ENCODE measurements at regions not wholly inside any gene's neighbourhood (a gene's known extent, or its start where the extent isn't known, plus 50 kb on each side); places are given as distances from the start of the nearest gene placed in this dataset.

DNA sequence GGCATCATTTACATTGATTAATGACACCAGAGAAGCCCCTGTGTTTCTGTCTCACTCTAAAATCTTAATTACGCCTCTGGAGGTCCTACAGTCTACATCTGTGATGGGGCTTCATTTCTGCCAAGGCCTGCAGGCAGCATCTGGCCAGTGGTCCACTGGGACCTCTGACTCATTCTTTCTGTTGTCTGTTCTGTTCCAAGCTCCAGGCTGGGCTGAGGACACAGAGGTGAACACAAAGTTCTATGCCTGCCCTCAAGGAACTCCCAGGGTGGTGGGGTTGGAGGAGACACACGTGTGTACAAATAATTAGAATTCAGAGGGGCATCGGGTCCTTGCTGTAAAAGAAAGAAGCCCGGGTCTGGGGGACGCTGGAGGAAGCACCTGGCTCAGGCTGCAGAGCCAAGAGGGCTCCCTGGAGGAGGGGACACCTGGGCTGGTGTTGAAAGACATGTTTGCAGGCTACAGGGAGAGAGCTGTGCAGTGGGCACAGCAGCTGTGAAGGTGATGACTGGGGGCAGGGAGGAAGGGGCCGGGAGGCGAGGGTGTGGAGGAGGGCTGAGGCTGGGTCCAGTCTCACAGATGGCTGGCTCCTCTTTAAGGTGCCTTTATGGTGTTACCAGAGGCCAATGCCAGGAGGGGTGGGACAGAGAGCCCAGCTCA lies 103.3 kb upstream of the PRR23E start:
- no peaks in the 10 kb centered on the region for H3K79me2 ChIP-seq (ENCODE audit: insufficient read depth, low read length)
- no peak overlapping the region for H3K9ac ChIP-seq (ENCODE audit: low read length)
- Mint-ChIP-seq H3K27me3 (ENCODE audit: low read depth, unreplicated experiment) (peaks cover 29% of the 10 kb centered on the region), H3K27ac (ENCODE audit: unreplicated experiment) (no peak overlapping the region), H3K9me3 (ENCODE audit: unreplicated experiment) (peaks cover 5% of the 10 kb centered on the region), H3K4me1 (ENCODE audit: low read depth, unreplicated experiment) (no peaks in the 10 kb centered on the region), H3K4me3 (ENCODE audit: unreplicated experiment) (no peak overlapping the region), H3K36me3 (ENCODE audit: low read depth, unreplicated experiment) (no peaks in the 10 kb centered on the region)
- DNase-seq (ENCODE audit: low read depth) (no peak), FAIRE-seq (no peak)
- H3K4me2 ChIP-seq (ENCODE audit: low read length): no peak overlapping the region
- no peak overlapping the region for H3K27ac ChIP-seq (ENCODE audit: low read depth, low read length)
- TF ChIP-seq EZH2 (IDR thresholded peaks at IDR 0.05; ENCODE audit: insufficient read depth, low read length): no peak
- TF ChIP-seq CTCF (IDR thresholded peaks at IDR 0.05; ENCODE audit: insufficient read depth, low read depth, low read length): no peak
- no peaks in the 10 kb centered on the region for H4K20me1 ChIP-seq (ENCODE audit: insufficient read depth, low read length)
- H3K4me3 ChIP-seq (ENCODE audit: insufficient read depth, low read depth, low read length): no peak overlapping the region
- no peaks in the 10 kb centered on the region for H3K27me3 ChIP-seq (ENCODE audit: insufficient read depth, low read length)
- H2AFZ ChIP-seq (ENCODE audit: low read depth, low read length): no peak overlapping the region
- no peaks in the 10 kb centered on the region for H3K36me3 ChIP-seq (ENCODE audit: insufficient read depth, low read length)
- H3K9me3 ChIP-seq (ENCODE audit: insufficient read depth, low read depth, low read length): no peaks in the 10 kb centered on the region
- H3K4me1 ChIP-seq (ENCODE audit: insufficient read depth, low read length): no peaks in the 10 kb centered on the region

DNA sequence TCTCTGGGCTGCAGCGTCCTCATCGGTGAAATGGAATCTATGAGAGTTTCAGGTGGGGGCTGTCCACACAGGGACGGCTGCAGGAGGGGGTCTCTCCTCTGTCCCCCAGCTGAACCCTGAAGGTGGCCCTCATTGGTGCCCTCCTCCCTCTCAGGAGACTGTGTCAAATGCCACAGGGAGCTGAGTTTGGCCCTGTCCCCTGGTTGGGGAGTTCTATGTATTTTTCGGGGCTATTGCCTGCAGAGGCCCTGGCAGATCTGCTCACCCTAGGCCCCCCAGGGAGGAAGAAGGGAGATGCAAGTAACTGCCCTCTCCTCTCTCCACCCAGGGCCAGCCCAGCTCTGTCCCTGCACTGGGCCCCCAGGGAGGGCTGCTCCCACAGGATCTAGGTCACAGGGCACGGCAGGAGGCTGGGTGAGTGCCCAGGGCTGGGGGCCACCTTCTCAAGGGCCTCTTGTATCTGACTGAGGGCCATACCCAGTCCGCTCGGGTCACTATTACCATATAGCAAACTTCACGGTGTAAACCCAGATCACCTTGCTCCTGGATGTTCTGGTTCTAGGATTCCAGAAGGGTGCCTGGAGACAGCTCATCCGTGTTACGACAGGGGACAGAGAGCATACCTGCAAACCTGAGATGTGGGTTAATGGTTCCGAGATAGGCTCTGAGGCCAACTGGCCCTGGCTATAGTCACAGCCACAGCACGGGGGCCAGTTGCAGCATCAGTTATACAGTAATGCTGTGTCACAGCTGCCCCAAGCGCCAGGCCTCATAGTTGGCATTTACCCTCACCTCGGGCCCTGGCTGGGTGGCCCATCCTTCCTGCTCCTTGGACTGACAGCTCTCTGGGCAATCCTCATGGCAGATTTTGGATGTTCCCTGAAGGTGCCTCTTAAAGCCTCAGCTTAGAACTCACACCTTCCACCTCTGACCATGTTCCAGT lies 102.4 kb upstream of the PRR23E start:
- H3K27me3 Mint-ChIP-seq (ENCODE audit: low read depth, unreplicated experiment): peaks cover 29% of the 10 kb centered on the region
- TF ChIP-seq CTCF (IDR thresholded peaks at IDR 0.05; ENCODE audit: insufficient read depth, low read depth, low read length) (no peak), EZH2 (IDR thresholded peaks at IDR 0.05; ENCODE audit: insufficient read depth, low read length) (no peak)
- DNase-seq (ENCODE audit: low read depth) (no peak), FAIRE-seq (no peak)
- peaks cover 5% of the 10 kb centered on the region for H3K9me3 Mint-ChIP-seq (ENCODE audit: unreplicated experiment)
- H3K27ac Mint-ChIP-seq (ENCODE audit: unreplicated experiment): no peak overlapping the region
- no peaks in the 10 kb centered on the region for H3K4me1 ChIP-seq (ENCODE audit: insufficient read depth, low read length)
- H3K9ac ChIP-seq (ENCODE audit: low read length): no peak overlapping the region
- no peak overlapping the region for H3K4me3 ChIP-seq (ENCODE audit: insufficient read depth, low read depth, low read length)
- H3K27me3 ChIP-seq (ENCODE audit: insufficient read depth, low read length): no peaks in the 10 kb centered on the region
- H3K4me3 Mint-ChIP-seq (ENCODE audit: unreplicated experiment): no peak overlapping the region
- H3K4me2 ChIP-seq (ENCODE audit: low read length): no peak overlapping the region
- H3K36me3 Mint-ChIP-seq (ENCODE audit: low read depth, unreplicated experiment): no peaks in the 10 kb centered on the region
- H3K27ac ChIP-seq (ENCODE audit: low read depth, low read length): no peak overlapping the region
- no peaks in the 10 kb centered on the region for H3K9me3 ChIP-seq (ENCODE audit: insufficient read depth, low read depth, low read length)
- H3K79me2 ChIP-seq (ENCODE audit: insufficient read depth, low read length): no peaks in the 10 kb centered on the region
- H2AFZ ChIP-seq (ENCODE audit: low read depth, low read length): no peak overlapping the region
- no peaks in the 10 kb centered on the region for H3K36me3 ChIP-seq (ENCODE audit: insufficient read depth, low read length)
- no peaks in the 10 kb centered on the region for H4K20me1 ChIP-seq (ENCODE audit: insufficient read depth, low read length)
- H3K4me1 Mint-ChIP-seq (ENCODE audit: low read depth, unreplicated experiment): no peaks in the 10 kb centered on the region

Data from astrocyte (in vitro differentiated cells and primary cell).